ENCODE measurements at regions not wholly inside any gene's neighbourhood (a gene's known extent, or its start where the extent isn't known, plus 50 kb on each side); places are given as distances from the start of the nearest gene placed in this dataset.

- no peak overlapping the region for H3K27ac ChIP-seq
- POLR2A ChIA-PET (ENCODE audit: low non-redundant PET) = no interaction called here
- no peak for TF ChIP-seq CTCF (conservative IDR thresholded peaks at IDR 0.05; ENCODE audit: low read depth)
These were observed 260.3 kb upstream of the IRX1 start for GRCh38 chr5:3335301-3335700.

GRCh38 chr5:3333836-3334235, 261.8 kb upstream of the IRX1 start:
- ChIA-PET CTCF (no interaction called here), POLR2A (ENCODE audit: low non-redundant PET) (no interaction called here)
- no peak for DNase-seq (ENCODE audit: low spot score)
- no peak for TF ChIP-seq CTCF (conservative IDR thresholded peaks at IDR 0.05; ENCODE audit: low read depth)
- H3K27ac ChIP-seq = no peak overlapping the region

More at GRCh38 chr5:3335301-3335700, 260.3 kb upstream of the IRX1 start:
- CTCF ChIA-PET = no interaction called here
- no peak for DNase-seq (ENCODE audit: low spot score)

GRCh38 chr5:3333105-3333504, 262.5 kb upstream of the IRX1 start:
- H3K27ac ChIP-seq = no peak overlapping the region
- DNase-seq (ENCODE audit: low spot score) = no peak
- CTCF ChIA-PET = no interaction called here
- POLR2A ChIA-PET (ENCODE audit: low non-redundant PET) = no interaction called here
- TF ChIP-seq CTCF (conservative IDR thresholded peaks at IDR 0.05; ENCODE audit: low read depth) = no peak

- POLR2A ChIA-PET (ENCODE audit: low non-redundant PET) = no interaction called here
- DNase-seq (ENCODE audit: low spot score) = no peak
- CTCF ChIA-PET = no interaction called here
- no peak overlapping the region for H3K27ac ChIP-seq
- TF ChIP-seq CTCF (conservative IDR thresholded peaks at IDR 0.05; ENCODE audit: low read depth) = no peak
These were observed 263.8 kb upstream of the IRX1 start for GRCh38 chr5:3331819-3332218.

- H3K27ac ChIP-seq = no peak overlapping the region
- ChIA-PET CTCF (no interaction called here), POLR2A (ENCODE audit: low non-redundant PET) (no interaction called here)
- DNase-seq (ENCODE audit: low spot score) = no peak
- no peak for TF ChIP-seq CTCF (conservative IDR thresholded peaks at IDR 0.05; ENCODE audit: low read depth)
These were observed 265.2 kb upstream of the IRX1 start for GRCh38 chr5:3330442-3330841.

GRCh38 chr5:3329427-3329826, 266.2 kb upstream of the IRX1 start:
- H3K27ac ChIP-seq = no peak overlapping the region
- no peak for DNase-seq (ENCODE audit: low spot score)
- ChIA-PET POLR2A (ENCODE audit: low non-redundant PET) (no interaction called here), CTCF (no interaction called here)
- no peak for TF ChIP-seq CTCF (conservative IDR thresholded peaks at IDR 0.05; ENCODE audit: low read depth)

GRCh38 chr5:3326841-3327232, 268.8 kb upstream of the IRX1 start:
- ChIA-PET CTCF (no interaction called here), POLR2A (ENCODE audit: low non-redundant PET) (no interaction called here)
- DNase-seq (ENCODE audit: low spot score) = no peak
- TF ChIP-seq CTCF (conservative IDR thresholded peaks at IDR 0.05; ENCODE audit: low read depth) = no peak
- H3K27ac ChIP-seq = no peak overlapping the region
